Common myeloid progenitor, CD34-positive (primary cell): ENCODE measurements at regions not wholly inside any gene's neighbourhood (a gene's known extent, or its start where the extent isn't known, plus 50 kb on each side); places are given as distances from the start of the nearest gene placed in this dataset.
"Not testable (repeated sequence)": the region's sequence is repeated elsewhere in the genome, so short reads cannot be mapped to it uniquely, and the experiment has no call there.

Experiments
- CTCF ChIA-PET: fragments of 350-600 bp; sonication (Branson Sonifier 250); formaldehyde crosslinking; loops from one replicate; lab custom pipeline; 2021; ENCODE audit warnings: antibody characterized with exemption; lab: Charles Lee
- POLR2A ChIA-PET: fragments of 350-600 bp; sonication (Branson Sonifier 250); formaldehyde crosslinking; loops from one replicate; lab custom pipeline; 2021; ENCODE audit warnings: antibody characterized with exemption; lab: Charles Lee
- DNase-seq, 3 donors: peaks; one replicate each; pipeline versions ENCODE4 v3.0.0 to v3.0.0-alpha.2; 2013
- H3K27ac ChIP-seq, 2 experiments: 1 replicate in 1 of 2; 2 replicates in 1 of 2; pipeline ENCODE4 v1.7.0; 2013; ENCODE audit warnings: inconsistent platforms in 2 of 2, low read length in 2 of 2, mild to moderate bottlenecking in 2 of 2, low read depth in 1 of 2, moderate library complexity in 1 of 2; ENCODE audit not compliant: severe bottlenecking in 2 of 2, insufficient read depth in 1 of 2, poor library complexity in 1 of 2
- H3K27me3 ChIP-seq, 5 experiments: replicated peaks in 2 of 5; 1 replicate in 3 of 5; 2 replicates in 2 of 5; pipeline versions ENCODE4 v1.6.1 to v1.7.0; 2013; ENCODE audit warnings: low read length in 4 of 5, mild to moderate bottlenecking in 2 of 5, moderate library complexity in 2 of 5, inconsistent platforms in 1 of 5; ENCODE audit not compliant: insufficient read depth in 5 of 5, control insufficient read depth in 4 of 5
- H3K36me3 ChIP-seq, 4 experiments: 1 replicate in 2 of 4; 2 replicates in 2 of 4; pipeline versions ENCODE4 v1.6.1 to v1.7.0; 2013; ENCODE audit warnings: low read length in 3 of 4, control low read depth in 1 of 4, mild to moderate bottlenecking in 1 of 4; ENCODE audit not compliant: control insufficient read depth in 4 of 4, insufficient read depth in 4 of 4
- H3K4me1 ChIP-seq, 4 experiments: 1 replicate in 3 of 4; 2 replicates in 1 of 4; pipeline versions ENCODE4 v1.6.1 to v1.7.1; 2013; ENCODE audit warnings: low read length in 3 of 4, mild to moderate bottlenecking in 3 of 4, control low read depth in 1 of 4, inconsistent platforms in 1 of 4, moderate library complexity in 1 of 4; ENCODE audit not compliant: control insufficient read depth in 4 of 4, insufficient read depth in 4 of 4; ENCODE audit errors: control extremely low read depth in 1 of 4
- H3K4me3 ChIP-seq, 7 experiments: 1 replicate in 4 of 7; 2 replicates in 3 of 7; pipeline versions ENCODE4 v1.5.1 to v1.7.0; 2013; ENCODE audit warnings: mild to moderate bottlenecking in 7 of 7, low read length in 6 of 7, moderate library complexity in 6 of 7, inconsistent platforms in 2 of 7, low read depth in 2 of 7, control low read depth in 1 of 7; ENCODE audit not compliant: insufficient read depth in 4 of 7, control insufficient read depth in 1 of 7; ENCODE audit errors: extremely low read depth in 1 of 7
- H3K9me3 ChIP-seq, 5 experiments: 1 replicate in 4 of 5; 2 replicates in 1 of 5; pipeline versions ENCODE4 v1.6.1 to v1.7.1; 2013; ENCODE audit warnings: low read length in 4 of 5, mild to moderate bottlenecking in 2 of 5, inconsistent platforms in 1 of 5, low read depth in 1 of 5, moderate library complexity in 1 of 5; ENCODE audit not compliant: control insufficient read depth in 4 of 5, insufficient read depth in 2 of 5; ENCODE audit errors: control extremely low read depth in 1 of 5
- WGBS: methylation state at CpG from one replicate; pipeline ENCODE4 v1.1.5; 2013; ENCODE audit not compliant: insufficient coverage; 5-methylcytosine and 5-hydroxymethylcytosine counted together

DNA sequence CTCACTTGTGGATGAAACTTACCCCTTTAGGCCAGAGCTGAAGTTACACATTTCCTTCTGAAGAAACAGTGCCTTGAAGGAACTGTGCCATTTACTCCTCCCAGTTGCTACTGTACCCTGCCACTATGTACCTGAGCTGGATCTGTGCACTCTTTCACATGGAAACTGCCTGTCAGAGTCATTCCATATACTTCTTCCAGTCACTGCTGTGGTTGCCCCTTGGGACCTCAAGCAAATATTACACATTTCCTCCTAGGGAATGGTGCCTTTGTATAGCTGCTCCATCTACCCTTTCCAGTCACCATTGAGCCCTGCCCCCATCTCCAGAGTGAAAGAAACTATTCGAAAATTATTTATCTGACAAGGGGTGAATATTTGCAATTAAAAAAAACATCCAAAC, 1328.3 kb downstream of the TECRL start:
- no peaks in the 10 kb centered on the region for H3K4me1 ChIP-seq
- no peaks in the 10 kb centered on the region for H3K36me3 ChIP-seq
- H3K27me3 ChIP-seq: no peaks in the 10 kb centered on the region
- H3K27ac ChIP-seq: no peak overlapping the region
- no peak for DNase-seq
- no peaks in the 10 kb centered on the region for H3K9me3 ChIP-seq
- WGBS: no CpG with 5 or more reads among the region's 1 CpG
- H3K4me3 ChIP-seq: no peak overlapping the region
- ChIA-PET POLR2A (no interaction called here), CTCF (no interaction called here)

DNA sequence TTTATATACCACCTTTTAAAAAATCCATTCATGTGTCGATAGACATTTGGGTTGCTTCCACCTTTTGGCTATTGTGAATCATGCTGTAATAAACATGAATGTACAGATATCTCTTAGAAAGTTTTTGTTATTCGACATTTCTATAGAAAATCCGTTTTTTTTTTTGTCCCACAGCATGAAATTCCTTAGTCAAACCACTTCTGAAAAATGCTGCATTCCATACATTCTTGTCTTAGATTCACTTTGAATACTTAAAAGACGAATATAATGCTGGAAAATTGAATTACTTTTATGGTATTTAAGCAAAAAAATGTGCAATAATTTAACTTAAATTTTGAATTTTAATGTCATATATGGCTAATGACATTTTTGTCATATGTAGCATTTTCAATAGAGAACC, 1345.5 kb downstream of the TECRL start:
- ChIA-PET POLR2A (no interaction called here), CTCF (no interaction called here)
- DNase-seq: no peak
- Histone ChIP-seq H3K4me1 (no peaks in the 10 kb centered on the region), H3K9me3 (peaks cover 0 to 1% (median 0%) of the 10 kb centered on the region in 5 experiments), H3K4me3 (no peak overlapping the region), H3K27ac (no peak overlapping the region), H3K36me3 (no peaks in the 10 kb centered on the region), H3K27me3 (no peaks in the 10 kb centered on the region)
- 72% methylated on average over 2 of the region's 4 CpGs for WGBS

DNA sequence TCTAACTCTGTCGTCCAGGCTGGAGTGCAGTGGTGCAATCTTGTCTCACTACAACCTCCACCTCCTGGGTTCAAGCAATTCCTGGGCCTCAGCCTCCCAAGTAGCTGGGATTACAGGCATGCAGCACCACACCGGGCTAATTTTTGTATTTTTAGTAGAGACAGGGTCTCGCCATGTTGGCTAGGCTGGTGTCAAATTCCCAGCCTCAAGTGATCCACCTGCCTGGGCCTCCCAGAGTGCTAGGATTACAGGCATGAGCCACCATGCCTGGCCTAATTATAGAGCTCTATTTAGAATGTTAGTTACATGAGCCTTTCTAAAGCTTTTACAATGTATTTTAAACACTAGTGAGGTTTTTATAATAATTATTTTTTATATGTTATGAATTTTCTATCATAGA, 1346.4 kb downstream of the TECRL start:
- H3K27ac ChIP-seq, DNase-seq, H3K27me3 ChIP-seq, H3K4me3 ChIP-seq, H3K36me3 ChIP-seq, POLR2A ChIA-PET, H3K4me1 ChIP-seq, H3K9me3 ChIP-seq, CTCF ChIA-PET: not testable (repeated sequence)
- WGBS: 100% methylated on average over 2 of the region's 3 CpGs

GRCh38 chr4:63049726-63050125, 1359.5 kb downstream of the TECRL start:
- 86% methylated on average over 1 of the region's 1 CpG for WGBS
- ChIA-PET POLR2A (no interaction called here), CTCF (no interaction called here)
- no peak overlapping the region for H3K4me3 ChIP-seq
- H3K9me3 ChIP-seq: no peaks in the 10 kb centered on the region
- no peaks in the 10 kb centered on the region for H3K27me3 ChIP-seq
- no peaks in the 10 kb centered on the region for H3K4me1 ChIP-seq
- H3K27ac ChIP-seq: no peak overlapping the region
- DNase-seq: no peak
- H3K36me3 ChIP-seq: no peaks in the 10 kb centered on the region

- Histone ChIP-seq H3K27ac (no peak overlapping the region), H3K36me3 (no peaks in the 10 kb centered on the region), H3K4me3 (no peak overlapping the region), H3K27me3 (no peaks in the 10 kb centered on the region), H3K4me1 (no peaks in the 10 kb centered on the region), H3K9me3 (no peaks in the 10 kb centered on the region)
- ChIA-PET CTCF (no interaction called here), POLR2A (no interaction called here)
- DNase-seq: no peak
- WGBS: 100% methylated on average over 1 of the region's 1 CpG
These were observed 1360.0 kb downstream of the TECRL start for GRCh38 chr4:63049278-63049677.

- H3K27ac ChIP-seq: no peak overlapping the region
- CTCF ChIA-PET: no interaction called here
- POLR2A ChIA-PET: no interaction called here
- H3K36me3 ChIP-seq: no peaks in the 10 kb centered on the region
- WGBS: 80% methylated on average over 6 of the region's 8 CpGs
- no peaks in the 10 kb centered on the region for H3K4me1 ChIP-seq
- H3K27me3 ChIP-seq: no peaks in the 10 kb centered on the region
- no peak for DNase-seq
- H3K4me3 ChIP-seq: no peak overlapping the region
- no peaks in the 10 kb centered on the region for H3K9me3 ChIP-seq
These were observed 1372.9 kb downstream of the TECRL start for GRCh38 chr4:63036159-63036866.

DNA sequence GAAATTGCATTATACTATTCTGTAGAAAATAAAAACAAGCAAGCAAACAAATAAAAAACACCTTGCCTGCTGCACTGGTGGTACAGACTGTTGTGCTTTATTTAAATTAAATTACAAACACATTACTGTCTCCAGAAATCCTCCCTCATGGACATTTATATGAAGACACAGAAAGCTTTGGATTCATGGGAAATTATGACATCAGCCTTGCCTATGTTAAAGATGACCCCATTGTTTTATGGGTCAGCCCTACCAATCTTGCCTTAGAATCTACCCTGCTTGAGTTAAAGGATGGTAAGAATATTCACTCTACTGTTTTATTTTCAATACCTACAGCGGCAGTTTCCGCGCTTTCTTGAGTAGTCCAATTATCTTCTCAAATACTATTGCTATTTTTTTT, 1379.9 kb downstream of the TECRL start:
- Histone ChIP-seq H3K36me3 (no peaks in the 10 kb centered on the region), H3K9me3 (no peaks in the 10 kb centered on the region), H3K4me1 (no peaks in the 10 kb centered on the region), H3K27ac (no peak overlapping the region), H3K27me3 (no peaks in the 10 kb centered on the region), H3K4me3 (no peak overlapping the region)
- POLR2A ChIA-PET: no interaction called here
- no CpG with 5 or more reads among the region's 3 CpGs for WGBS
- CTCF ChIA-PET: no interaction called here
- DNase-seq: no peak
